Retinal pigment epithelial cell (primary cell): ENCODE measurements at regions not wholly inside any gene's neighbourhood (a gene's known extent, or its start where the extent isn't known, plus 50 kb on each side); places are given as distances from the start of the nearest gene placed in this dataset.

Source experiments
- DNase-seq: peaks from one replicate; pipeline ENCODE4 v3.0.0-alpha.2; 2010; ENCODE audit warnings: low read depth
- H3K4me3 ChIP-seq: 2 replicates; pipeline ENCODE4 v1.5.1; 2011; ENCODE audit warnings: mild to moderate bottlenecking, low read length, control low read depth, moderate library complexity
- CTCF ChIP-seq: conservative IDR thresholded peaks from 2 replicates; pipeline ENCODE4 v1.5.1; 2011; ENCODE audit warnings: low read depth, low read length, control low read depth, inconsistent platforms

GRCh38 chr5:120152472-120152871 lies 311.6 kb upstream of the PRR16 start:
- TF ChIP-seq CTCF = no peak
- DNase-seq = peak; percentile 19
- H3K4me3 ChIP-seq = no peak overlapping the region

- H3K4me3 ChIP-seq = no peak overlapping the region
- TF ChIP-seq CTCF = no peak
- no peak for DNase-seq
Observed at GRCh38 chr5:120152931-120153330, 311.2 kb upstream of the PRR16 start.

- no peak for TF ChIP-seq CTCF
- DNase-seq = no peak
- H3K4me3 ChIP-seq = no peak overlapping the region
Observed at GRCh38 chr5:120153551-120153950, 310.5 kb upstream of the PRR16 start.

GRCh38 chr5:120155873-120156272 lies 308.2 kb upstream of the PRR16 start:
- DNase-seq = no peak
- no peak overlapping the region for H3K4me3 ChIP-seq
- no peak for TF ChIP-seq CTCF

GRCh38 chr5:120158211-120158610 lies 305.9 kb upstream of the PRR16 start:
- no peak overlapping the region for H3K4me3 ChIP-seq
- TF ChIP-seq CTCF = no peak
- no peak for DNase-seq

- no peak for TF ChIP-seq CTCF
- DNase-seq = no peak
Observed at GRCh38 chr5:120159155-120159554, 304.9 kb upstream of the PRR16 start.

GRCh38 chr5:120160124-120160895 lies 303.8 kb upstream of the PRR16 start:
- no peak overlapping the region for H3K4me3 ChIP-seq
- DNase-seq = no peak
- no peak for TF ChIP-seq CTCF

More at GRCh38 chr5:120159155-120159554, 304.9 kb upstream of the PRR16 start:
- no peak overlapping the region for H3K4me3 ChIP-seq
